ENCODE measurements at regions not wholly inside any gene's neighbourhood (a gene's known extent, or its start where the extent isn't known, plus 50 kb on each side); places are given as distances from the start of the nearest gene placed in this dataset.

- H3K79me2 ChIP-seq (ENCODE audit: insufficient read depth, low read length): no peaks in the 10 kb centered on the region
- H3K4me1 ChIP-seq (ENCODE audit: insufficient read depth, low read length): no peaks in the 10 kb centered on the region
- peaks cover 91% of the 10 kb centered on the region for H3K9me3 ChIP-seq (ENCODE audit: low read length)
- H3K27me3 ChIP-seq (ENCODE audit: control insufficient read depth in 1 of 2, insufficient read depth in 2 of 2, low read length in 2 of 2): no peaks in the 10 kb centered on the region
- 27% methylated on average over 2 of the region's 2 CpGs for WGBS (ENCODE audit: low lambda C conversion rate)
- H2AFZ ChIP-seq (ENCODE audit: low read length): no peak overlapping the region
- H3K9ac ChIP-seq (ENCODE audit: insufficient read depth, low read depth, low read length): no peak overlapping the region
- DNase-seq (ENCODE audit: low spot score) (no peak), FAIRE-seq (no peak), ATAC-seq (no peak)
- CTCF ChIA-PET (ENCODE audit: low intra/inter-chr PET ratio, low total read pairs): no interaction called here
- intact Hi-C loops (cut with micrococcal nuclease; ENCODE audit: unreplicated experiment) (no loop called here), in situ Hi-C loops (cut with HindIII; ENCODE audit: extremely low pct_ligation_motif_present, low pct_unique_long_range_greater_than_20kb) (no loop called here)
- no peak overlapping the region for H3K4me2 ChIP-seq (ENCODE audit: low read depth, low read length)
- BruUV-seq (replicated peaks): no TSS peak
- no peaks in the 10 kb centered on the region for H3K36me3 ChIP-seq (replicated peaks in 1 of 2; ENCODE audit: control insufficient read depth in 1 of 2, insufficient read depth in 2 of 2, low read length in 2 of 2)
- POLR2A ChIA-PET: no interaction called here
- no peak overlapping the region for H3K27ac ChIP-seq (ENCODE audit: extremely low read length, insufficient read depth, low read length)
- H4K20me1 ChIP-seq (ENCODE audit: insufficient read depth, low read length): no peaks in the 10 kb centered on the region
- no peak overlapping the region for H3K4me3 ChIP-seq (replicated peaks in 1 of 3; ENCODE audit: insufficient read depth in 1 of 3, low read depth in 2 of 3, low read length in 3 of 3)
- no peak for TF ChIP-seq ZNF367 (CRISPR knock-in tag; IDR thresholded peaks at IDR 0.05; ENCODE audit: borderline replicate concordance)
- TF ChIP-seq LBX2 (CRISPR knock-in tag; IDR thresholded peaks at IDR 0.05; ENCODE audit: borderline replicate concordance): no peak
- no peak for TF ChIP-seq ZKSCAN8 (CRISPR knock-in tag; IDR thresholded peaks at IDR 0.05; ENCODE audit: borderline replicate concordance)
- TF ChIP-seq ZNF543 (CRISPR knock-in tag; IDR thresholded peaks at IDR 0.05): no peak
- no peak for TF ChIP-seq ZNF136 (CRISPR knock-in tag; IDR thresholded peaks at IDR 0.05; ENCODE audit: low read depth)
- no peak for TF ChIP-seq SP140L (CRISPR knock-in tag; IDR thresholded peaks at IDR 0.05; ENCODE audit: borderline replicate concordance)
- no peak for TF ChIP-seq TAF1 (CRISPR knock-in tag; IDR thresholded peaks at IDR 0.05)
- no peak for TF ChIP-seq HNF1B (CRISPR knock-in tag; IDR thresholded peaks at IDR 0.05)
- TF ChIP-seq, protein P1, sequence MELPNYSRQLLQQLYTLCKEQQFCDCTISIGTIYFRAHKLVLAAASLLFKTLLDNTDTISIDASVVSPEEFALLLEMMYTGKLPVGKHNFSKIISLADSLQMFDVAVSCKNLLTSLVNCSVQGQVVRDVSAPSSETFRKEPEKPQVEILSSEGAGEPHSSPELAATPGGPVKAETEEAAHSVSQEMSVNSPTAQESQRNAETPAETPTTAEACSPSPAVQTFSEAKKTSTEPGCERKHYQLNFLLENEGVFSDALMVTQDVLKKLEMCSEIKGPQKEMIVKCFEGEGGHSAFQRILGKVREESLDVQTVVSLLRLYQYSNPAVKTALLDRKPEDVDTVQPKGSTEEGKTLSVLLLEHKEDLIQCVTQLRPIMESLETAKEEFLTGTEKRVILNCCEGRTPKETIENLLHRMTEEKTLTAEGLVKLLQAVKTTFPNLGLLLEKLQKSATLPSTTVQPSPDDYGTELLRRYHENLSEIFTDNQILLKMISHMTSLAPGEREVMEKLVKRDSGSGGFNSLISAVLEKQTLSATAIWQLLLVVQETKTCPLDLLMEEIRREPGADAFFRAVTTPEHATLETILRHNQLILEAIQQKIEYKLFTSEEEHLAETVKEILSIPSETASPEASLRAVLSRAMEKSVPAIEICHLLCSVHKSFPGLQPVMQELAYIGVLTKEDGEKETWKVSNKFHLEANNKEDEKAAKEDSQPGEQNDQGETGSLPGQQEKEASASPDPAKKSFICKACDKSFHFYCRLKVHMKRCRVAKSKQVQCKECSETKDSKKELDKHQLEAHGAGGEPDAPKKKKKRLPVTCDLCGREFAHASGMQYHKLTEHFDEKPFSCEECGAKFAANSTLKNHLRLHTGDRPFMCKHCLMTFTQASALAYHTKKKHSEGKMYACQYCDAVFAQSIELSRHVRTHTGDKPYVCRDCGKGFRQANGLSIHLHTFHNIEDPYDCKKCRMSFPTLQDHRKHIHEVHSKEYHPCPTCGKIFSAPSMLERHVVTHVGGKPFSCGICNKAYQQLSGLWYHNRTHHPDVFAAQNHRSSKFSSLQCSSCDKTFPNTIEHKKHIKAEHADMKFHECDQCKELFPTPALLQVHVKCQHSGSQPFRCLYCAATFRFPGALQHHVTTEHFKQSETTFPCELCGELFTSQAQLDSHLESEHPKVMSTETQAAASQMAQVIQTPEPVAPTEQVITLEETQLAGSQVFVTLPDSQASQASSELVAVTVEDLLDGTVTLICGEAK (IDR thresholded peaks at IDR 0.05): no peak
- TF ChIP-seq, protein P1 (CRISPR knock-in tag; IDR thresholded peaks at IDR 0.05): no peak
- no peak for TF ChIP-seq NFIB (CRISPR knock-in tag; IDR thresholded peaks at IDR 0.05; ENCODE audit: borderline replicate concordance)
- TF ChIP-seq KLF12 (CRISPR knock-in tag; IDR thresholded peaks at IDR 0.05; ENCODE audit: borderline replicate concordance): no peak
- no peak for TF ChIP-seq ZNF644 (CRISPR knock-in tag; IDR thresholded peaks at IDR 0.05; ENCODE audit: low read depth)
- TF ChIP-seq TGIF2 (CRISPR knock-in tag; IDR thresholded peaks at IDR 0.05): no peak
- no peak for TF ChIP-seq SIN3A (IDR thresholded peaks at IDR 0.05; ENCODE audit: borderline replicate concordance, low read depth, low read length)
These were observed 280.8 kb upstream of the GRIA1 start for GRCh38 chr5:153209687-153210086.
